ENCODE measurements at regions not wholly inside any gene's neighbourhood (a gene's known extent, or its start where the extent isn't known, plus 50 kb on each side); places are given as distances from the start of the nearest gene placed in this dataset.

DNA sequence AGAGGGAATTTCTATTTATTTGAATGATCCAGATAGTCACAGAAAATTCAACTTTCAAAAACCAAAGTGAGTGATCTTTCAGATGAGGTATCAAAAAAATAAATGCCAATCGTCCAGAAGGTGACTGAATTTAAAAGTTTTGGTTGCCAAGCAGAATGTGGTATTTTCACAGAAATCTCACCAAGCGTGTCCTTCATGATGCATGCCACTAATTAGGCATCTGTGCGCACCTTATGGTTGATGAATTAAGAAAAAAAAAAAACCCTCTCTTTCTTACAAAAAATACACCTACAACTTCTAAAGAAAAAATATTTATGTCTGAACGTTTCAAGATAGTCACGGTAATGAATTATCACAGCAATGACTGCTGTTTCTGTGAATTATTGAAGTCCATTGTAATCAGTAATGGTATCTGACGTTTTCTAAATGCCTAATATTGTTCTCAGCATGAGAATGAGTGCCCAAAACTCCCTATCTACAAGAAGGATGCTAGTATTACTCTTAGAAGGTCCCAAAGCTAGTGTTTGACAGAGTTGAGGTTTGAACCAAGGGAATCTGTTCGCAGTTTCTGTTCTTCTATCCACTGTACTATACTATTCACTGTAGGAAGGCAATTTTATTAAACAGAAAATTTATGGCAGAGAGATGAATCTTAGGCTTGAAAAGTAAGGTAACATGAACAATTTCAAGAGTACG is 219.6 kb upstream of the NETO1 start:
- Histone ChIP-seq H3K27me3 (ENCODE audit: control insufficient read depth in 4 of 4, insufficient read depth in 4 of 4, low read length in 3 of 4) (no peaks in the 10 kb centered on the region), H3K4me3 (ENCODE audit: low read depth in 1 of 3, low read length in 3 of 3) (no peak overlapping the region), H3K9ac (ENCODE audit: low read depth in 1 of 2, low read length in 2 of 2) (no peak overlapping the region), H3K4me1 (ENCODE audit: control insufficient read depth in 4 of 4, insufficient read depth in 4 of 4, low read length in 3 of 4) (no peaks in the 10 kb centered on the region), H3K36me3 (ENCODE audit: control insufficient read depth in 4 of 4, insufficient read depth in 3 of 4, low read depth in 1 of 4, low read length in 3 of 4) (no peaks in the 10 kb centered on the region), H3K27ac (ENCODE audit: low read depth in 1 of 2, low read length in 2 of 2) (no peak overlapping the region), H3K9me3 (ENCODE audit: control insufficient read depth in 4 of 4, low read length in 3 of 4) (peaks cover 0 to 11% (median 0%) of the 10 kb centered on the region in 4 donors)
- 65% methylated on average over 8 of the region's 8 CpGs for WGBS
- no peak for DNase-seq (ENCODE audit: low spot score)
- TF ChIP-seq, protein P1, sequence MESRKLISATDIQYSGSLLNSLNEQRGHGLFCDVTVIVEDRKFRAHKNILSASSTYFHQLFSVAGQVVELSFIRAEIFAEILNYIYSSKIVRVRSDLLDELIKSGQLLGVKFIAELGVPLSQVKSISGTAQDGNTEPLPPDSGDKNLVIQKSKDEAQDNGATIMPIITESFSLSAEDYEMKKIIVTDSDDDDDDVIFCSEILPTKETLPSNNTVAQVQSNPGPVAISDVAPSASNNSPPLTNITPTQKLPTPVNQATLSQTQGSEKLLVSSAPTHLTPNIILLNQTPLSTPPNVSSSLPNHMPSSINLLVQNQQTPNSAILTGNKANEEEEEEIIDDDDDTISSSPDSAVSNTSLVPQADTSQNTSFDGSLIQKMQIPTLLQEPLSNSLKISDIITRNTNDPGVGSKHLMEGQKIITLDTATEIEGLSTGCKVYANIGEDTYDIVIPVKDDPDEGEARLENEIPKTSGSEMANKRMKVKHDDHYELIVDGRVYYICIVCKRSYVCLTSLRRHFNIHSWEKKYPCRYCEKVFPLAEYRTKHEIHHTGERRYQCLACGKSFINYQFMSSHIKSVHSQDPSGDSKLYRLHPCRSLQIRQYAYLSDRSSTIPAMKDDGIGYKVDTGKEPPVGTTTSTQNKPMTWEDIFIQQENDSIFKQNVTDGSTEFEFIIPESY (IDR thresholded peaks at IDR 0.05), result no peak
- no peak for TF ChIP-seq RXRA (IDR thresholded peaks at IDR 0.05)
- no peak for TF ChIP-seq TAF1 (conservative IDR thresholded peaks at IDR 0.05)
- TF ChIP-seq, protein P2, sequence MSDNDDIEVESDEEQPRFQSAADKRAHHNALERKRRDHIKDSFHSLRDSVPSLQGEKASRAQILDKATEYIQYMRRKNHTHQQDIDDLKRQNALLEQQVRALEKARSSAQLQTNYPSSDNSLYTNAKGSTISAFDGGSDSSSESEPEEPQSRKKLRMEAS (IDR thresholded peaks at IDR 0.05), result no peak
- TF ChIP-seq FOXA1 (IDR thresholded peaks at IDR 0.05), result no peak
- TF ChIP-seq GABPA (IDR thresholded peaks at IDR 0.05 in 1 of 2, conservative IDR thresholded peaks at IDR 0.05 in 1 of 2), result no peak

DNA sequence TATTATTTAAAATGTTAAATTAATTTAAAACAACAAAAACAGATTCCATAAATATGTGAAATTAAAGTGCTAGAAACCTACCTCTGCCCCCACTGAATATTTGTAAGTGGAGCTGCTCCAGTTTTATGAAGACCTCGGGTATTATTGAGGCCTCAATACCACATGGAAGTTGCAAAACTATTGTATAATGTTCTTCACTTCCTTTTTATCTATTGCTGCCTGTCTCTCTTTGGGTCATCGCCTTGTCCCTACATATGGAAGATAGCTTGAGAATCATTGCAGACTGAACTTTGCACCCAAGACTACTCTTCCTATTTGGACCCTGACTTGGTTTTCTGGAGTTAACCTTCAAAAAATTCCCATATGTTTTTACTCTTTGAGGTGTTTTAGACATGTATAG is 212.1 kb upstream of the NETO1 start:
- Histone ChIP-seq H3K9ac (ENCODE audit: low read depth in 1 of 2, low read length in 2 of 2) (no peak overlapping the region), H3K4me1 (ENCODE audit: control insufficient read depth in 4 of 4, insufficient read depth in 4 of 4, low read length in 3 of 4) (no peaks in the 10 kb centered on the region), H3K27me3 (ENCODE audit: control insufficient read depth in 4 of 4, insufficient read depth in 4 of 4, low read length in 3 of 4) (no peaks in the 10 kb centered on the region), H3K27ac (ENCODE audit: low read depth in 1 of 2, low read length in 2 of 2) (no peak overlapping the region), H3K9me3 (ENCODE audit: control insufficient read depth in 4 of 4, low read length in 3 of 4) (no peaks in the 10 kb centered on the region), H3K4me3 (ENCODE audit: low read depth in 1 of 3, low read length in 3 of 3) (no peak overlapping the region), H3K36me3 (ENCODE audit: control insufficient read depth in 4 of 4, insufficient read depth in 3 of 4, low read depth in 1 of 4, low read length in 3 of 4) (no peaks in the 10 kb centered on the region)
- TF ChIP-seq HNF4A (conservative IDR thresholded peaks at IDR 0.05) (no peak), GABPA (IDR thresholded peaks at IDR 0.05 in 1 of 2, conservative IDR thresholded peaks at IDR 0.05 in 1 of 2) (no peak), FOXA2 (IDR thresholded peaks at IDR 0.05) (no peak), YY1 (IDR thresholded peaks at IDR 0.05) (no peak), FOXA1 (IDR thresholded peaks at IDR 0.05) (no peak)
- TF ChIP-seq, protein P3, sequence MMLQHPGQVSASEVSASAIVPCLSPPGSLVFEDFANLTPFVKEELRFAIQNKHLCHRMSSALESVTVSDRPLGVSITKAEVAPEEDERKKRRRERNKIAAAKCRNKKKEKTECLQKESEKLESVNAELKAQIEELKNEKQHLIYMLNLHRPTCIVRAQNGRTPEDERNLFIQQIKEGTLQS (IDR thresholded peaks at IDR 0.05), result no peak
- WGBS, result 77% methylated on average over 2 of the region's 2 CpGs
- DNase-seq (ENCODE audit: low spot score), result no peak

DNA sequence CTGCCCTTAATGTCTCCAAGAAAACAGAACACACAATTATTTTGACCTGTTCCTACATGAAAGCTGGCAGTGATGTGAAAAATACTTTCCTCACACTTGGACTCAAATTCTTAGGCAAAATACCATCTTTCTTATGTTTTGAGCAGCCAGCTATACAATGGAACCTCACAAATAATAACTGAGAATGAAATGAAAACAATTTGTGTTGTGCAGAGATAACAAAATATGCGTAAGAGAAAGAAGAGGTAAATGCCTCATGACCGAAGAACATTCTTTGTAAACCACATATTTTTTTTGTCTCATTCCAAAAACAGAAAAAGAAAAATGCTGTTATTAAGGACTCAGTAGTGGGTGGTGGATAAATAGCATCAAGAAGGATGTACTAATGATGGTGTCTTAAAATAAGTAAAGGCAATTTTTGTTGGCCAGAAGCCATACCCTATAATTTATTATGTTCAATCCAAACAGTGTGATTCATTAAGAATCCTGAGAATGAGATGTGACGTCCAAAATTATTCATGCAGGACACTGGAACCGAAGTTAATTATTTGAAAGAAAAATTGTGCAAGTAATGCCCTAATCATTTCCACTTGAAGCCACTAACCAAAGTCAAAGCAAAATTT is 193.0 kb upstream of the NETO1 start:
- Histone ChIP-seq H3K4me1 (ENCODE audit: control insufficient read depth in 4 of 4, insufficient read depth in 4 of 4, low read length in 3 of 4) (no peaks in the 10 kb centered on the region), H3K9me3 (ENCODE audit: control insufficient read depth in 4 of 4, low read length in 3 of 4) (no peaks in the 10 kb centered on the region), H3K27ac (ENCODE audit: low read depth in 1 of 2, low read length in 2 of 2) (no peak overlapping the region), H3K27me3 (ENCODE audit: control insufficient read depth in 4 of 4, insufficient read depth in 4 of 4, low read length in 3 of 4) (no peaks in the 10 kb centered on the region), H3K9ac (ENCODE audit: low read depth in 1 of 2, low read length in 2 of 2) (no peak overlapping the region), H3K4me3 (ENCODE audit: low read depth in 1 of 3, low read length in 3 of 3) (no peak overlapping the region), H3K36me3 (ENCODE audit: control insufficient read depth in 4 of 4, insufficient read depth in 3 of 4, low read depth in 1 of 4, low read length in 3 of 4) (no peaks in the 10 kb centered on the region)
- no peak for DNase-seq (ENCODE audit: low spot score)
- TF ChIP-seq HNF4G (IDR thresholded peaks at IDR 0.05) (no peak), GABPA (IDR thresholded peaks at IDR 0.05 in 1 of 2, conservative IDR thresholded peaks at IDR 0.05 in 1 of 2) (no peak), HNF4A (conservative IDR thresholded peaks at IDR 0.05) (no peak), YY1 (IDR thresholded peaks at IDR 0.05) (no peak), SP1 (IDR thresholded peaks at IDR 0.05) (no peak), RXRA (IDR thresholded peaks at IDR 0.05) (no peak), FOXA2 (IDR thresholded peaks at IDR 0.05) (no peak)
- TF ChIP-seq, protein P4, sequence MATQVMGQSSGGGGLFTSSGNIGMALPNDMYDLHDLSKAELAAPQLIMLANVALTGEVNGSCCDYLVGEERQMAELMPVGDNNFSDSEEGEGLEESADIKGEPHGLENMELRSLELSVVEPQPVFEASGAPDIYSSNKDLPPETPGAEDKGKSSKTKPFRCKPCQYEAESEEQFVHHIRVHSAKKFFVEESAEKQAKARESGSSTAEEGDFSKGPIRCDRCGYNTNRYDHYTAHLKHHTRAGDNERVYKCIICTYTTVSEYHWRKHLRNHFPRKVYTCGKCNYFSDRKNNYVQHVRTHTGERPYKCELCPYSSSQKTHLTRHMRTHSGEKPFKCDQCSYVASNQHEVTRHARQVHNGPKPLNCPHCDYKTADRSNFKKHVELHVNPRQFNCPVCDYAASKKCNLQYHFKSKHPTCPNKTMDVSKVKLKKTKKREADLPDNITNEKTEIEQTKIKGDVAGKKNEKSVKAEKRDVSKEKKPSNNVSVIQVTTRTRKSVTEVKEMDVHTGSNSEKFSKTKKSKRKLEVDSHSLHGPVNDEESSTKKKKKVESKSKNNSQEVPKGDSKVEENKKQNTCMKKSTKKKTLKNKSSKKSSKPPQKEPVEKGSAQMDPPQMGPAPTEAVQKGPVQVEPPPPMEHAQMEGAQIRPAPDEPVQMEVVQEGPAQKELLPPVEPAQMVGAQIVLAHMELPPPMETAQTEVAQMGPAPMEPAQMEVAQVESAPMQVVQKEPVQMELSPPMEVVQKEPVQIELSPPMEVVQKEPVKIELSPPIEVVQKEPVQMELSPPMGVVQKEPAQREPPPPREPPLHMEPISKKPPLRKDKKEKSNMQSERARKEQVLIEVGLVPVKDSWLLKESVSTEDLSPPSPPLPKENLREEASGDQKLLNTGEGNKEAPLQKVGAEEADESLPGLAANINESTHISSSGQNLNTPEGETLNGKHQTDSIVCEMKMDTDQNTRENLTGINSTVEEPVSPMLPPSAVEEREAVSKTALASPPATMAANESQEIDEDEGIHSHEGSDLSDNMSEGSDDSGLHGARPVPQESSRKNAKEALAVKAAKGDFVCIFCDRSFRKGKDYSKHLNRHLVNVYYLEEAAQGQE (IDR thresholded peaks at IDR 0.05), result no peak
- 77% methylated on average over 4 of the region's 4 CpGs for WGBS

Data from liver (tissue), 7 donors.